Stomach (tissue), 4 donors: ENCODE measurements at regions not wholly inside any gene's neighbourhood (a gene's known extent, or its start where the extent isn't known, plus 50 kb on each side); places are given as distances from the start of the nearest gene placed in this dataset.

Source experiments
- POLR2A ChIP-seq, 4 donors: fragments of 450-650 bp; IDR thresholded peaks; one replicate each; pipeline ENCODE4 v1.6.1; 2016; ENCODE audit warnings: antibody characterized with exemption in 4 of 4, control low read depth in 2 of 4, mild to moderate bottlenecking in 1 of 4, moderate library complexity in 1 of 4
- TF ChIP-seq, protein P1 (sequence below), 7 experiments: fragments of 450-650 bp in 4 of 7; fragments of 200-600 bp in 3 of 7; sonication (generic) in 3 of 7; IDR thresholded peaks; one replicate each; pipeline ENCODE4 v1.5.1; 2016 to 2019; ENCODE audit warnings: antibody characterized with exemption in 7 of 7, control low read depth in 2 of 7, mild to moderate bottlenecking in 1 of 7

DNA sequence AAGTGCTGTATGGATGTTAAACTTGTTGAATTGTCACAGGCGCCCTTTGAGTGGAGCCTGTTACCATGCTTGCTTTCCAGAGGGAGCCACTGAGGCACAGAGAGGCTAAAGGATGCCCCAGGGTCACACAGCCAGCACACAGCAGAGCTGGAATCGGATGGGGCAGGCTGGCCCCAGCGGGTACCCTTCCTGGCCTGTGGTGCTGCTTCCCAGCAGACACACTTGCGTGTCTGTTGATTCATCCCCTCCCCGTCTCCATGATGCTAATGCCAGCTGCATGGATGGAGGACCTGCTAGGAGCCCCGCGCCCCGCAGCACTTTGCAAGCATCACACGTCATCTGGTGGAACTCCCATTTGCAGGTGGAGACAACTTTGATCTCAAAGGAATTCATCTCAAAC lies 52.4 kb upstream of the SHISAL1 start:
- TF ChIP-seq, protein P1, sequence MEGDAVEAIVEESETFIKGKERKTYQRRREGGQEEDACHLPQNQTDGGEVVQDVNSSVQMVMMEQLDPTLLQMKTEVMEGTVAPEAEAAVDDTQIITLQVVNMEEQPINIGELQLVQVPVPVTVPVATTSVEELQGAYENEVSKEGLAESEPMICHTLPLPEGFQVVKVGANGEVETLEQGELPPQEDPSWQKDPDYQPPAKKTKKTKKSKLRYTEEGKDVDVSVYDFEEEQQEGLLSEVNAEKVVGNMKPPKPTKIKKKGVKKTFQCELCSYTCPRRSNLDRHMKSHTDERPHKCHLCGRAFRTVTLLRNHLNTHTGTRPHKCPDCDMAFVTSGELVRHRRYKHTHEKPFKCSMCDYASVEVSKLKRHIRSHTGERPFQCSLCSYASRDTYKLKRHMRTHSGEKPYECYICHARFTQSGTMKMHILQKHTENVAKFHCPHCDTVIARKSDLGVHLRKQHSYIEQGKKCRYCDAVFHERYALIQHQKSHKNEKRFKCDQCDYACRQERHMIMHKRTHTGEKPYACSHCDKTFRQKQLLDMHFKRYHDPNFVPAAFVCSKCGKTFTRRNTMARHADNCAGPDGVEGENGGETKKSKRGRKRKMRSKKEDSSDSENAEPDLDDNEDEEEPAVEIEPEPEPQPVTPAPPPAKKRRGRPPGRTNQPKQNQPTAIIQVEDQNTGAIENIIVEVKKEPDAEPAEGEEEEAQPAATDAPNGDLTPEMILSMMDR (IDR thresholded peaks at IDR 0.05), result no peak
- no peak for TF ChIP-seq POLR2A (IDR thresholded peaks at IDR 0.05)
